GM21367 (cell line): ENCODE measurements at regions not wholly inside any gene's neighbourhood (a gene's known extent, or its start where the extent isn't known, plus 50 kb on each side); places are given as distances from the start of the nearest gene placed in this dataset.

Source experiments
- ATAC-seq: cut with Tn5 transposase; IDR thresholded peaks from one replicate; pipeline ENCODE4 v1.9.1; 2021; ENCODE audit not compliant: unreplicated experiment

- no peak for ATAC-seq
Measured at GRCh38 chr21:26784974-26785373, 60.2 kb downstream of the ADAMTS1 start.

GRCh38 chr21:26783466-26784195, 61.6 kb downstream of the ADAMTS1 start:
- no peak for ATAC-seq

- no peak for ATAC-seq
Measured at GRCh38 chr21:26782747-26783146, 62.5 kb downstream of the ADAMTS1 start.

GRCh38 chr21:26782331-26782730, 62.9 kb downstream of the ADAMTS1 start:
- no peak for ATAC-seq

GRCh38 chr21:26781331-26781730, 63.9 kb downstream of the ADAMTS1 start:
- ATAC-seq, result no peak

GRCh38 chr21:26777166-26777565, 68.0 kb downstream of the ADAMTS1 start:
- no peak for ATAC-seq

GRCh38 chr21:26776310-26777021, 68.7 kb downstream of the ADAMTS1 start:
- ATAC-seq, result no peak

- ATAC-seq, result no peak
Measured at GRCh38 chr21:26773058-26773457, 72.2 kb downstream of the ADAMTS1 start.

GRCh38 chr21:26769613-26770188, 75.5 kb downstream of the ADAMTS1 start:
- no peak for ATAC-seq

GRCh38 chr21:26766826-26767325, 78.3 kb downstream of the ADAMTS1 start:
- ATAC-seq, result no peak

GRCh38 chr21:26761174-26761915, 83.9 kb downstream of the ADAMTS1 start:
- no peak for ATAC-seq

GRCh38 chr21:26759731-26760130, 85.5 kb downstream of the ADAMTS1 start:
- no peak for ATAC-seq

- ATAC-seq, result no peak
Measured at GRCh38 chr21:26758083-26758880, 86.9 kb downstream of the ADAMTS1 start.

GRCh38 chr21:26756491-26757159, 88.6 kb downstream of the ADAMTS1 start:
- ATAC-seq, result no peak

GRCh38 chr21:26754853-26755252, 90.4 kb downstream of the ADAMTS1 start:
- no peak for ATAC-seq

- ATAC-seq, result no peak
Measured at GRCh38 chr21:26753822-26754221, 91.4 kb downstream of the ADAMTS1 start.

- no peak for ATAC-seq
Measured at GRCh38 chr21:26752849-26753248, 92.4 kb downstream of the ADAMTS1 start.

- no peak for ATAC-seq
Measured at GRCh38 chr21:26751305-26751704, 93.9 kb downstream of the ADAMTS1 start.

GRCh38 chr21:26748066-26748465, 97.1 kb downstream of the ADAMTS1 start:
- no peak for ATAC-seq

- ATAC-seq, result no peak
Measured at GRCh38 chr21:26747216-26747615, 98.0 kb downstream of the ADAMTS1 start.
